HepG2 (cell line): ENCODE measurements at regions not wholly inside any gene's neighbourhood (a gene's known extent, or its start where the extent isn't known, plus 50 kb on each side); places are given as distances from the start of the nearest gene placed in this dataset.

Experiments used
- EED ChIP-seq: sonication (generic); formaldehyde crosslinking; IDR thresholded peaks from 2 replicates; pipeline ENCODE4 v1.5.0; 2020; ENCODE audit warnings: mild to moderate bottlenecking, missing genetic modification reagents
- ESRRA ChIP-seq: sonication (generic); formaldehyde crosslinking; IDR thresholded peaks from 2 replicates; pipeline ENCODE4 v1.5.1; 2020; ENCODE audit warnings: mild to moderate bottlenecking, low read depth, missing genetic modification reagents
- HNF4G ChIP-seq, 2 experiments: sonication (generic) in 1 of 2; formaldehyde crosslinking in 1 of 2; IDR thresholded peaks; 2 replicates each; pipeline versions ENCODE4 v1.4.0 to v1.6.1; 2011 to 2020; ENCODE audit warnings: borderline replicate concordance in 2 of 2, low read depth in 2 of 2, mild to moderate bottlenecking in 2 of 2, low read length in 1 of 2, missing genetic modification reagents in 1 of 2, moderate library complexity in 1 of 2
- MAFG ChIP-seq: sonication (generic); formaldehyde crosslinking; IDR thresholded peaks from 2 replicates; pipeline ENCODE4 v1.5.1; 2020; ENCODE audit warnings: mild to moderate bottlenecking, missing genetic modification reagents
- NBN ChIP-seq: fragments of 450-650 bp; conservative IDR thresholded peaks from 2 replicates; pipeline ENCODE4 v1.6.1; 2017
- NR2F2 ChIP-seq: IDR thresholded peaks from 2 replicates; pipeline ENCODE4 v1.6.1; 2012; ENCODE audit warnings: low read depth, inconsistent platforms, borderline replicate concordance
- NR2F6 ChIP-seq, 2 experiments: IDR thresholded peaks; 2 replicates each; pipeline ENCODE4 v1.6.1; 2016; ENCODE audit warnings: antibody characterized with exemption in 1 of 2, mild to moderate bottlenecking in 1 of 2
- ONECUT2 ChIP-seq: sonication (generic); formaldehyde crosslinking; IDR thresholded peaks from 2 replicates; pipeline ENCODE4 v1.4.0; 2020; ENCODE audit warnings: missing genetic modification reagents
- POGZ ChIP-seq: sonication (generic); formaldehyde crosslinking; IDR thresholded peaks from 2 replicates; pipeline ENCODE4 v1.4.0; 2020; ENCODE audit warnings: mild to moderate bottlenecking, missing genetic modification reagents
- SALL1 ChIP-seq: sonication (generic); formaldehyde crosslinking; IDR thresholded peaks from 2 replicates; pipeline ENCODE4 v1.8.0; 2022; ENCODE audit warnings: mild to moderate bottlenecking, missing genetic modification reagents
- TARDBP ChIP-seq: sonication (generic); formaldehyde crosslinking; IDR thresholded peaks from 2 replicates; pipeline ENCODE4 v1.8.0; 2022; ENCODE audit warnings: mild to moderate bottlenecking, missing genetic modification reagents
- ZNF10 ChIP-seq: sonication (generic); formaldehyde crosslinking; IDR thresholded peaks from 2 replicates; pipeline ENCODE4 v1.4.0; 2020; ENCODE audit warnings: mild to moderate bottlenecking, low read depth, missing genetic modification reagents, borderline replicate concordance
- ZNF570 ChIP-seq: sonication (generic); formaldehyde crosslinking; IDR thresholded peaks from 2 replicates; pipeline ENCODE4 v1.4.0; 2020; ENCODE audit warnings: mild to moderate bottlenecking, missing genetic modification reagents, borderline replicate concordance
- TF ChIP-seq, protein P1 (sequence below): IDR thresholded peaks from 2 replicates; pipeline ENCODE4 v1.4.0; 2020; ENCODE audit warnings: mild to moderate bottlenecking, missing genetic modification reagents
- TF ChIP-seq, protein P2 (sequence below): IDR thresholded peaks from 2 replicates; pipeline ENCODE4 v1.6.1; 2016
- TF ChIP-seq, protein P3 (sequence below): sonication (generic); formaldehyde crosslinking; IDR thresholded peaks from 2 replicates; pipeline ENCODE4 v1.5.0; 2020; ENCODE audit warnings: missing genetic modification reagents, mild to moderate bottlenecking, borderline replicate concordance
- TF ChIP-seq, protein P4 (sequence below), 2 experiments: fragments of 450-650 bp in 1 of 2; sonication (generic) in 1 of 2; formaldehyde crosslinking; IDR thresholded peaks; 2 replicates each; pipeline versions ENCODE4 v1.5.0 to v1.8.0; 2020 to 2022; ENCODE audit warnings: mild to moderate bottlenecking in 1 of 2, missing genetic modification reagents in 1 of 2
- TF ChIP-seq, protein P5 (sequence below): IDR thresholded peaks from 2 replicates; pipeline ENCODE4 v1.6.1; 2018; ENCODE audit warnings: missing genetic modification reagents, mild to moderate bottlenecking, missing compliant biosample characterization
- TF ChIP-seq, protein P6 (sequence below): sonication (generic); formaldehyde crosslinking; IDR thresholded peaks from 2 replicates; pipeline ENCODE4 v1.8.1; 2023; ENCODE audit warnings: missing genetic modification reagents, mild to moderate bottlenecking, borderline replicate concordance

DNA sequence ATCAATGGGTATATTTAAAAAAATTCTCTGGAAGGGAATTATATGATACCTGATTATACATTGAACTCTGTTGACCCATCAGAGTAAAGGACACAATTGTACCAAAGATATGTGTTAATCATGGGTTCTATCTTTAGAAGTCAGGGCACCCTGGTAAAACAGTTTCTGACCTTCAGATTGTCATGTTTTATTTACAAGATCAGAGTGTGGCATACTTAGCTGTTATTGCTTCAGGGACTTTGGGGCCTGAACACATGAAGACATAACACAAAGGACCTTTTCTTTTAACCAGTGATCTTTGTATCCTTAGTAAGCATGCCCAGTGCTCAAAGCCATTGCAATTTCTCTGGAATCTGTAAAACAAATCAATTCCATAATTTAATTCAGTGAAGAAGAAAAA is 204.8 kb upstream of the RPS6KA3 start (continued):
- no peak for TF ChIP-seq MAFG (CRISPR knock-in tag)
- TF ChIP-seq POGZ (CRISPR knock-in tag) = 0 out of 2 replicates have a peak, but pooled peaks have one; percentile 48
- TF ChIP-seq, protein P1, sequence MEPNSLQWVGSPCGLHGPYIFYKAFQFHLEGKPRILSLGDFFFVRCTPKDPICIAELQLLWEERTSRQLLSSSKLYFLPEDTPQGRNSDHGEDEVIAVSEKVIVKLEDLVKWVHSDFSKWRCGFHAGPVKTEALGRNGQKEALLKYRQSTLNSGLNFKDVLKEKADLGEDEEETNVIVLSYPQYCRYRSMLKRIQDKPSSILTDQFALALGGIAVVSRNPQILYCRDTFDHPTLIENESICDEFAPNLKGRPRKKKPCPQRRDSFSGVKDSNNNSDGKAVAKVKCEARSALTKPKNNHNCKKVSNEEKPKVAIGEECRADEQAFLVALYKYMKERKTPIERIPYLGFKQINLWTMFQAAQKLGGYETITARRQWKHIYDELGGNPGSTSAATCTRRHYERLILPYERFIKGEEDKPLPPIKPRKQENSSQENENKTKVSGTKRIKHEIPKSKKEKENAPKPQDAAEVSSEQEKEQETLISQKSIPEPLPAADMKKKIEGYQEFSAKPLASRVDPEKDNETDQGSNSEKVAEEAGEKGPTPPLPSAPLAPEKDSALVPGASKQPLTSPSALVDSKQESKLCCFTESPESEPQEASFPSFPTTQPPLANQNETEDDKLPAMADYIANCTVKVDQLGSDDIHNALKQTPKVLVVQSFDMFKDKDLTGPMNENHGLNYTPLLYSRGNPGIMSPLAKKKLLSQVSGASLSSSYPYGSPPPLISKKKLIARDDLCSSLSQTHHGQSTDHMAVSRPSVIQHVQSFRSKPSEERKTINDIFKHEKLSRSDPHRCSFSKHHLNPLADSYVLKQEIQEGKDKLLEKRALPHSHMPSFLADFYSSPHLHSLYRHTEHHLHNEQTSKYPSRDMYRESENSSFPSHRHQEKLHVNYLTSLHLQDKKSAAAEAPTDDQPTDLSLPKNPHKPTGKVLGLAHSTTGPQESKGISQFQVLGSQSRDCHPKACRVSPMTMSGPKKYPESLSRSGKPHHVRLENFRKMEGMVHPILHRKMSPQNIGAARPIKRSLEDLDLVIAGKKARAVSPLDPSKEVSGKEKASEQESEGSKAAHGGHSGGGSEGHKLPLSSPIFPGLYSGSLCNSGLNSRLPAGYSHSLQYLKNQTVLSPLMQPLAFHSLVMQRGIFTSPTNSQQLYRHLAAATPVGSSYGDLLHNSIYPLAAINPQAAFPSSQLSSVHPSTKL (CRISPR knock-in tag) = peak; percentile 89
- TF ChIP-seq, protein P2, sequence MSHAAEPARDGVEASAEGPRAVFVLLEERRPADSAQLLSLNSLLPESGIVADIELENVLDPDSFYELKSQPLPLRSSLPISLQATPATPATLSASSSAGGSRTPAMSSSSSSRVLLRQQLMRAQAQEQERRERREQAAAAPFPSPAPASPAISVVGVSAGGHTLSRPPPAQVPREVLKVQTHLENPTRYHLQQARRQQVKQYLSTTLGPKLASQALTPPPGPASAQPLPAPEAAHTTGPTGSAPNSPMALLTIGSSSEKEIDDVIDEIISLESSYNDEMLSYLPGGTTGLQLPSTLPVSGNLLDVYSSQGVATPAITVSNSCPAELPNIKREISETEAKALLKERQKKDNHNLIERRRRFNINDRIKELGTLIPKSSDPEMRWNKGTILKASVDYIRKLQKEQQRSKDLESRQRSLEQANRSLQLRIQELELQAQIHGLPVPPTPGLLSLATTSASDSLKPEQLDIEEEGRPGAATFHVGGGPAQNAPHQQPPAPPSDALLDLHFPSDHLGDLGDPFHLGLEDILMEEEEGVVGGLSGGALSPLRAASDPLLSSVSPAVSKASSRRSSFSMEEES (CRISPR knock-in tag) = peak; percentile 80; the same call in 1 of the 2 replicates
- no peak for TF ChIP-seq EED (CRISPR knock-in tag)
- TF ChIP-seq NR2F6 (IDR thresholded peaks at IDR 0.05) = peak; percentile 82
- peak; percentile 80 for TF ChIP-seq NR2F6 (CRISPR knock-in tag; IDR thresholded peaks at IDR 0.05)
- TF ChIP-seq, protein P3, sequence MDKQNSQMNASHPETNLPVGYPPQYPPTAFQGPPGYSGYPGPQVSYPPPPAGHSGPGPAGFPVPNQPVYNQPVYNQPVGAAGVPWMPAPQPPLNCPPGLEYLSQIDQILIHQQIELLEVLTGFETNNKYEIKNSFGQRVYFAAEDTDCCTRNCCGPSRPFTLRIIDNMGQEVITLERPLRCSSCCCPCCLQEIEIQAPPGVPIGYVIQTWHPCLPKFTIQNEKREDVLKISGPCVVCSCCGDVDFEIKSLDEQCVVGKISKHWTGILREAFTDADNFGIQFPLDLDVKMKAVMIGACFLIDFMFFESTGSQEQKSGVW = no peak
- TF ChIP-seq, protein P4, sequence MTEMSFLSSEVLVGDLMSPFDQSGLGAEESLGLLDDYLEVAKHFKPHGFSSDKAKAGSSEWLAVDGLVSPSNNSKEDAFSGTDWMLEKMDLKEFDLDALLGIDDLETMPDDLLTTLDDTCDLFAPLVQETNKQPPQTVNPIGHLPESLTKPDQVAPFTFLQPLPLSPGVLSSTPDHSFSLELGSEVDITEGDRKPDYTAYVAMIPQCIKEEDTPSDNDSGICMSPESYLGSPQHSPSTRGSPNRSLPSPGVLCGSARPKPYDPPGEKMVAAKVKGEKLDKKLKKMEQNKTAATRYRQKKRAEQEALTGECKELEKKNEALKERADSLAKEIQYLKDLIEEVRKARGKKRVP (CRISPR knock-in tag; IDR thresholded peaks at IDR 0.05) = peak in 1 of 2 experiments; percentile 48; a peak in 1 of 4 replicates
- TF ChIP-seq NR2F2 = peak; percentile 89
- TF ChIP-seq NBN = no peak
- TF ChIP-seq ZNF570 = no peak
- TF ChIP-seq TARDBP (CRISPR knock-in tag) = no peak
- TF ChIP-seq, protein P5, sequence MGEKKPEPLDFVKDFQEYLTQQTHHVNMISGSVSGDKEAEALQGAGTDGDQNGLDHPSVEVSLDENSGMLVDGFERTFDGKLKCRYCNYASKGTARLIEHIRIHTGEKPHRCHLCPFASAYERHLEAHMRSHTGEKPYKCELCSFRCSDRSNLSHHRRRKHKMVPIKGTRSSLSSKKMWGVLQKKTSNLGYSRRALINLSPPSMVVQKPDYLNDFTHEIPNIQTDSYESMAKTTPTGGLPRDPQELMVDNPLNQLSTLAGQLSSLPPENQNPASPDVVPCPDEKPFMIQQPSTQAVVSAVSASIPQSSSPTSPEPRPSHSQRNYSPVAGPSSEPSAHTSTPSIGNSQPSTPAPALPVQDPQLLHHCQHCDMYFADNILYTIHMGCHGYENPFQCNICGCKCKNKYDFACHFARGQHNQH (CRISPR knock-in tag) = peak; percentile 44; the same call in 1 of the 2 replicates
- TF ChIP-seq ONECUT2 (CRISPR knock-in tag) = no peak
- TF ChIP-seq SALL1 (CRISPR knock-in tag) = peak; percentile 76; the same call in 1 of the 2 replicates
- TF ChIP-seq ZNF10 (CRISPR knock-in tag) = no peak
- TF ChIP-seq HNF4G (IDR thresholded peaks at IDR 0.05; ENCODE audit: borderline replicate concordance, low read depth, low read length) = peak; percentile 88
- TF ChIP-seq HNF4G (CRISPR knock-in tag; IDR thresholded peaks at IDR 0.05; ENCODE audit: borderline replicate concordance, low read depth) = no peak
- 0 out of 2 replicates have a peak, but pooled peaks have one; percentile 28 for TF ChIP-seq ESRRA (CRISPR knock-in tag)
- TF ChIP-seq, protein P6, sequence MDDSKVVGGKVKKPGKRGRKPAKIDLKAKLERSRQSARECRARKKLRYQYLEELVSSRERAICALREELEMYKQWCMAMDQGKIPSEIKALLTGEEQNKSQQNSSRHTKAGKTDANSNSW (CRISPR knock-in tag) = no peak
